Fibroblast of lung (primary cell): ENCODE measurements at regions not wholly inside any gene's neighbourhood (a gene's known extent, or its start where the extent isn't known, plus 50 kb on each side); places are given as distances from the start of the nearest gene placed in this dataset.

Source experiments
- DNase-seq, 2 donors: peaks; one replicate each; pipeline versions ENCODE4 v3.0.0 to v3.0.0-alpha.2; 2010; ENCODE audit warnings: low read depth in 2 of 2
- H2AFZ ChIP-seq: 2 replicates; pipeline ENCODE4 v1.5.1; 2012; ENCODE audit warnings: low read length, control low read depth, inconsistent platforms
- H3K27ac ChIP-seq: 2 replicates; pipeline ENCODE4 v1.5.1; 2011; ENCODE audit warnings: low read length, control low read depth; ENCODE audit not compliant: insufficient read depth
- H3K27me3 ChIP-seq: 2 replicates; pipeline ENCODE4 v1.5.1; 2011; ENCODE audit warnings: mild to moderate bottlenecking, low read length; ENCODE audit not compliant: control insufficient read depth, insufficient read depth
- H3K36me3 ChIP-seq: 2 replicates; pipeline ENCODE4 v1.5.1; 2011; ENCODE audit warnings: low read length; ENCODE audit not compliant: control insufficient read depth, insufficient read depth
- H3K4me1 ChIP-seq: 2 replicates; pipeline ENCODE4 v1.5.1; 2011; ENCODE audit warnings: low read length; ENCODE audit not compliant: control insufficient read depth, insufficient read depth; ENCODE audit errors: extremely low read depth
- H3K4me2 ChIP-seq: 2 replicates; pipeline ENCODE4 v1.5.1; 2011; ENCODE audit warnings: low read length, control low read depth; ENCODE audit not compliant: insufficient read depth; ENCODE audit errors: extremely low read depth
- H3K4me3 ChIP-seq, 4 experiments: fragments of 200-600 bp in 1 of 4; sonication (generic) in 1 of 4; replicated peaks in 1 of 4; 2 replicates each; pipeline ENCODE4 v1.5.1; 2011 to 2016; ENCODE audit warnings: low read length in 4 of 4, low read depth in 3 of 4, mild to moderate bottlenecking in 3 of 4, control low read depth in 2 of 4, inconsistent platforms in 1 of 4, mixed read lengths in 1 of 4; ENCODE audit not compliant: insufficient read depth in 1 of 4; ENCODE audit errors: control extremely low read depth in 1 of 4
- H3K79me2 ChIP-seq: 2 replicates; pipeline ENCODE4 v1.5.1; 2012; ENCODE audit warnings: mild to moderate bottlenecking, low read length, inconsistent platforms; ENCODE audit not compliant: control insufficient read depth, insufficient read depth
- H3K9ac ChIP-seq: 2 replicates; pipeline ENCODE4 v1.5.1; 2011; ENCODE audit warnings: mild to moderate bottlenecking, low read length, control low read depth; ENCODE audit not compliant: insufficient read depth
- H3K9me3 ChIP-seq: 2 replicates; pipeline ENCODE4 v1.5.1; 2012; ENCODE audit warnings: low read depth, low read length; ENCODE audit not compliant: control insufficient read depth, insufficient read depth
- H4K20me1 ChIP-seq: 2 replicates; pipeline ENCODE4 v1.5.1; 2011; ENCODE audit warnings: low read length; ENCODE audit not compliant: control insufficient read depth, insufficient read depth; ENCODE audit errors: extremely low read depth
- EZH2 ChIP-seq: IDR thresholded peaks from 2 replicates; pipeline ENCODE4 v1.5.1; 2012; ENCODE audit warnings: low read length, control low read depth, mild to moderate bottlenecking; ENCODE audit errors: missing control alignments
- TF ChIP-seq, protein P1 (sequence below), 2 donors: IDR thresholded peaks in 1 of 2; conservative IDR thresholded peaks in 1 of 2; 1 replicate in 1 of 2; 2 replicates in 1 of 2; pipeline ENCODE4 v1.5.1; 2011 to 2012; ENCODE audit warnings: low read length in 2 of 2, control low read depth in 1 of 2, inconsistent platforms in 1 of 2, low read depth in 1 of 2, mild to moderate bottlenecking in 1 of 2

DNA sequence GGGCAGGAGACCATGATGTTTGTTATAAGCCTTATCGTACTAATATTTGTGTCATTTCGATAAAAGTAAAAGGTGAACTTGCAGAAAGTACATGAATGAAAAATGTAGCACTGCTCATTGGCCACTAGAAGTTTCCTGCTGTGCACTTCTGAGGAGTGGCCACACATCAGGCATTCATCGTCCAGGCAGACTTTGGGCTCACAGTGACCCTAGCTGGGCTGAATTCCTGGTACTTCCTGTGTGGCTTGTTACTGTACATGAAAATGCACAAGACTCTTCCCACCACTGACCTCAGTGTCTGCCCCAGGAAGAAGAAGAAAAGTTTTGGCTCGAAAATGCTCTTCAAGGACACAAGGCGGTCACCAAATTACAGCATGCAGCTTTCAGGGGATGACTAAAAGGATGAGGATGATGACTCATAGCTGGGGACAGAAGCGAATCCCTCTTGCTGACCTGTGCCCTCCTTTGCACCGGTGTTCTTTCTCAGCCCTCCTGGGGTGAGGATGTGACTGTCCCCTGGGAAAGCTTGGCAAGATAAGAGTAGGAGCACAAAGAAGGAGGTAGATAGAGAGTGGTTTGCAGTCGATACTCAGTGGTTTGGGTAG, 252.4 kb upstream of the KAZN start:
- H4K20me1 ChIP-seq, result no peaks in the 10 kb centered on the region
- no peaks in the 10 kb centered on the region for H3K79me2 ChIP-seq
- H3K27ac ChIP-seq, result no peak overlapping the region
- H3K4me1 ChIP-seq, result no peaks in the 10 kb centered on the region
- no peak overlapping the region for H3K4me3 ChIP-seq
- no peak overlapping the region for H3K9ac ChIP-seq
- DNase-seq, result peak in 1 of 2 donors; percentile 48
- H3K4me2 ChIP-seq, result no peak overlapping the region
- TF ChIP-seq, protein P1, sequence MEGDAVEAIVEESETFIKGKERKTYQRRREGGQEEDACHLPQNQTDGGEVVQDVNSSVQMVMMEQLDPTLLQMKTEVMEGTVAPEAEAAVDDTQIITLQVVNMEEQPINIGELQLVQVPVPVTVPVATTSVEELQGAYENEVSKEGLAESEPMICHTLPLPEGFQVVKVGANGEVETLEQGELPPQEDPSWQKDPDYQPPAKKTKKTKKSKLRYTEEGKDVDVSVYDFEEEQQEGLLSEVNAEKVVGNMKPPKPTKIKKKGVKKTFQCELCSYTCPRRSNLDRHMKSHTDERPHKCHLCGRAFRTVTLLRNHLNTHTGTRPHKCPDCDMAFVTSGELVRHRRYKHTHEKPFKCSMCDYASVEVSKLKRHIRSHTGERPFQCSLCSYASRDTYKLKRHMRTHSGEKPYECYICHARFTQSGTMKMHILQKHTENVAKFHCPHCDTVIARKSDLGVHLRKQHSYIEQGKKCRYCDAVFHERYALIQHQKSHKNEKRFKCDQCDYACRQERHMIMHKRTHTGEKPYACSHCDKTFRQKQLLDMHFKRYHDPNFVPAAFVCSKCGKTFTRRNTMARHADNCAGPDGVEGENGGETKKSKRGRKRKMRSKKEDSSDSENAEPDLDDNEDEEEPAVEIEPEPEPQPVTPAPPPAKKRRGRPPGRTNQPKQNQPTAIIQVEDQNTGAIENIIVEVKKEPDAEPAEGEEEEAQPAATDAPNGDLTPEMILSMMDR (conservative IDR thresholded peaks at IDR 0.05 in 1 of 2, IDR thresholded peaks at IDR 0.05 in 1 of 2; ENCODE audit: low read depth in 1 of 2, low read length in 2 of 2), result no peak
- no peak for TF ChIP-seq EZH2
- H2AFZ ChIP-seq, result no peak overlapping the region
- no peaks in the 10 kb centered on the region for H3K9me3 ChIP-seq
- H3K36me3 ChIP-seq, result no peaks in the 10 kb centered on the region
- no peaks in the 10 kb centered on the region for H3K27me3 ChIP-seq

DNA sequence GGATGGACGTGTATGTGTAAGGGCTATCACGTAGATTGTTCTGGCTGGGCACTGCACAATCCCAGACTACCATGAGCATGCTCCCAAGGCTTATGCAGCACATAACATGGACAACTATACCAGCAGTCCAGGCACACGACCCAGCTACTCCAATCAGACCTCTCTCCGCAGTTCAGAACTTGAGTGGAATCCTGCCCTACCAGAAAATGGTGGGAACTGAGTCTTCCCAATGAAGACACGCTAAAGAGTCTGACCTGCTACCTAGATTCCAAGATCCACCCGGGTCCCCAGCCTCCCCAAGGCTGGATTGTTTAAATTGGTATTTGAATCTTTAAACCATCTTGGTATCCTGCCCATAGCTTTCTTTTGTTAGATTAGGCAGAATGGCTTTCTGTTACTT, 251.3 kb upstream of the KAZN start:
- H2AFZ ChIP-seq, result no peak overlapping the region
- H3K4me1 ChIP-seq, result no peaks in the 10 kb centered on the region
- no peak overlapping the region for H3K4me2 ChIP-seq
- no peaks in the 10 kb centered on the region for H4K20me1 ChIP-seq
- no peak overlapping the region for H3K4me3 ChIP-seq
- no peaks in the 10 kb centered on the region for H3K27me3 ChIP-seq
- no peaks in the 10 kb centered on the region for H3K36me3 ChIP-seq
- H3K27ac ChIP-seq, result no peak overlapping the region
- no peak overlapping the region for H3K9ac ChIP-seq
- no peaks in the 10 kb centered on the region for H3K9me3 ChIP-seq
- no peaks in the 10 kb centered on the region for H3K79me2 ChIP-seq
- TF ChIP-seq, protein P1 (conservative IDR thresholded peaks at IDR 0.05 in 1 of 2, IDR thresholded peaks at IDR 0.05 in 1 of 2; ENCODE audit: low read depth in 1 of 2, low read length in 2 of 2), result no peak
- TF ChIP-seq EZH2, result no peak
- DNase-seq, result no peak

DNA sequence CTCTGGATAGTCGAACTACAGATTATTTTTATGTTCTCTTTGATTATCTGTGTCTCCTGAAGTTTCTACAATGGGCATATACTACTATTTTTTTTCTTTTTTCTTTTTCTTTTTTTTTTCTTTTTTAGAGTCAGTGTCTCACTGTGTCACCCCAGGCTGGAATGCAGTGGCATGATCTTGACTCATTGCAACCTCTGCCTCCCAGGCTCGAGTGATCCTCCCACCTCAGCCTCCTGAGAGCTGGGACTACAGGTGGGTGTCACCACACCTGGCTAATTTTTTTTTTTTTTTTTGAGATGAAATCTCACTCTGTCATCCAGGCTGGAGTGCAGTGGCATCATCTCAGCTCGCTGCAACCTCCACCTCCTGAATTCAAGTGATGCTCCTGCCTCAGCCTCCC, 250.7 kb upstream of the KAZN start:
- no peak overlapping the region for H3K4me2 ChIP-seq
- no peak overlapping the region for H3K4me3 ChIP-seq
- H4K20me1 ChIP-seq, result no peaks in the 10 kb centered on the region
- H2AFZ ChIP-seq, result no peak overlapping the region
- H3K9me3 ChIP-seq, result no peaks in the 10 kb centered on the region
- H3K79me2 ChIP-seq, result no peaks in the 10 kb centered on the region
- no peak overlapping the region for H3K27ac ChIP-seq
- no peaks in the 10 kb centered on the region for H3K27me3 ChIP-seq
- H3K36me3 ChIP-seq, result no peaks in the 10 kb centered on the region
- TF ChIP-seq EZH2, result no peak
- TF ChIP-seq, protein P1 (conservative IDR thresholded peaks at IDR 0.05 in 1 of 2, IDR thresholded peaks at IDR 0.05 in 1 of 2; ENCODE audit: low read depth in 1 of 2, low read length in 2 of 2), result no peak
- no peak for DNase-seq
- H3K9ac ChIP-seq, result no peak overlapping the region
- H3K4me1 ChIP-seq, result no peaks in the 10 kb centered on the region
